SU-DHL-6 (cell line): ENCODE measurements at regions not wholly inside any gene's neighbourhood (a gene's known extent, or its start where the extent isn't known, plus 50 kb on each side); places are given as distances from the start of the nearest gene placed in this dataset.

ENCODE experiments used
- CTCF ChIP-seq: fragments of 200-600 bp; sonication (generic); IDR thresholded peaks from one replicate; pipeline ENCODE4 v1.5.1; 2017; ENCODE audit warnings: antibody characterized with exemption, mild to moderate bottlenecking, low read length, moderate library complexity; ENCODE audit not compliant: insufficient read depth, poor library complexity, severe bottlenecking
- EZH2phosphoT487 ChIP-seq: fragments of 200-600 bp; sonication (generic), shearing (Covaris generic); conservative IDR thresholded peaks from 2 replicates; pipeline ENCODE4 v1.6.1; 2018; ENCODE audit warnings: mild to moderate bottlenecking, antibody characterized with exemption, low read length, moderate library complexity, mixed read lengths

- no peak for TF ChIP-seq CTCF
- TF ChIP-seq EZH2phosphoT487, result no peak
These were observed 262.9 kb upstream of the RUNX1 start for GRCh38 chr21:35311985-35312384.
